ENCODE measurements at regions not wholly inside any gene's neighbourhood (a gene's known extent, or its start where the extent isn't known, plus 50 kb on each side); places are given as distances from the start of the nearest gene placed in this dataset.

DNA sequence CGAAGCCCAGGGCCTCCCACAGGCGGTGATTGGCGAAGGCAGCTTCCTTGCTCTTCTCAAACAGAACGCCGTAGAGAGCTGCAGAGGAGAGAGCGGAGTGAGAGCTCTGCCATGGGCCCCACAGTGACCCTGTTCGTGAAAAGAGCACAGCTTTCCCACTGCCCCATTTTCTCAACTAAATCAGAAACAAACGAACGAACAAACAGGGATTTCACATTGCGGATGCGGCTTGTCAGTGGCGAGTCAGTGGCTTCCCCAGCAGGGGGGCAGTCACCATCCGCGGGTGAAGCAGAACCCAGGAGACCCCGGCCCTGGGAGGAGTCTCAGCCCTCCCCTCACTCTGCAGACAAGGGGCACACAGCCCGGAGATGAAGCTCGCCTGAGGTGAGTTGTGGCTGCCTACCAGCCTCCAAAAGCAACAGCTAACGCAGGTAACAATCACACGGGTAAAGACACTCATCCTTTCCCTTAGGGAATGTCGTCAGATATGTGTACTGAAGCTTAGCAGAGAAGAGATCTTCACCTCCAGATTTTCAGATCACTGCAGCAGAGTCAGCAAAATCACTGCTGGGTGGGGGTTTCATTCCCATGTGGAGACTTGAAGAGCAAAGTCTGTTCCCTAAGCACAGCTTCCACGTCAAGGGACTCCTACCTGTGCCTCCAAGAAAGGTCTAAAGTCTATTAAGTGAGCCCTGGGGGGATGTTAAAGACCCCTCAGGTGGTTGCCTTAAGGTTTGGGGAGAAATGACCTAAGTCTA is 51.2 kb upstream of the GPR31 start:
- Histone ChIP-seq H3K4me1 (no peaks in the 10 kb centered on the region), H3K9me3 (no peaks in the 10 kb centered on the region), H3K4me3 (no peak overlapping the region), H3K36me3 (no peaks in the 10 kb centered on the region), H3K27ac (no peak overlapping the region), H3K27me3 (no peaks in the 10 kb centered on the region)
- TF ChIP-seq POLR2AphosphoS5 (IDR thresholded peaks at IDR 0.05) (no peak), EP300 (IDR thresholded peaks at IDR 0.05; ENCODE audit: low read depth) (no peak), POLR2A (IDR thresholded peaks at IDR 0.05) (no peak)
- TF ChIP-seq, protein P1, sequence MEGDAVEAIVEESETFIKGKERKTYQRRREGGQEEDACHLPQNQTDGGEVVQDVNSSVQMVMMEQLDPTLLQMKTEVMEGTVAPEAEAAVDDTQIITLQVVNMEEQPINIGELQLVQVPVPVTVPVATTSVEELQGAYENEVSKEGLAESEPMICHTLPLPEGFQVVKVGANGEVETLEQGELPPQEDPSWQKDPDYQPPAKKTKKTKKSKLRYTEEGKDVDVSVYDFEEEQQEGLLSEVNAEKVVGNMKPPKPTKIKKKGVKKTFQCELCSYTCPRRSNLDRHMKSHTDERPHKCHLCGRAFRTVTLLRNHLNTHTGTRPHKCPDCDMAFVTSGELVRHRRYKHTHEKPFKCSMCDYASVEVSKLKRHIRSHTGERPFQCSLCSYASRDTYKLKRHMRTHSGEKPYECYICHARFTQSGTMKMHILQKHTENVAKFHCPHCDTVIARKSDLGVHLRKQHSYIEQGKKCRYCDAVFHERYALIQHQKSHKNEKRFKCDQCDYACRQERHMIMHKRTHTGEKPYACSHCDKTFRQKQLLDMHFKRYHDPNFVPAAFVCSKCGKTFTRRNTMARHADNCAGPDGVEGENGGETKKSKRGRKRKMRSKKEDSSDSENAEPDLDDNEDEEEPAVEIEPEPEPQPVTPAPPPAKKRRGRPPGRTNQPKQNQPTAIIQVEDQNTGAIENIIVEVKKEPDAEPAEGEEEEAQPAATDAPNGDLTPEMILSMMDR (IDR thresholded peaks at IDR 0.05): no peak
- no peak for DNase-seq
- 83 to 100% methylated on average over 3 to 21 of the region's 21 CpGs for WGBS, 2 donors (ENCODE audit: low coverage in 1 of 2)
- intact Hi-C loops (cut with DNase I; ENCODE audit: low total_unique reads): no loop called here
- in situ Hi-C loops (cut with MboI; ENCODE audit: low pct_ligation_motif_present in 1 of 4, low pct_unique_long_range_greater_than_20kb in 1 of 4, low sequenced_read_pairs in 3 of 4): loop anchor here in 2 of 4 donors (25.0 kb wide), 1 partner anchor 153 kb away; no protein-coding TSS in a partner anchor

GRCh38 chr6:167209577-167209975 is 51.8 kb upstream of the GPR31 start:
- H3K9me3 ChIP-seq: no peaks in the 10 kb centered on the region
- no peak for DNase-seq
- 77% methylated on average over 9 of the region's 9 CpGs; no CpG with 5 or more reads in 1 of the 2 donors for WGBS, 2 donors (ENCODE audit: low coverage in 1 of 2)
- no peak overlapping the region for H3K4me3 ChIP-seq
- no peak overlapping the region for H3K27ac ChIP-seq
- H3K27me3 ChIP-seq: no peaks in the 10 kb centered on the region
- in situ Hi-C loops (cut with MboI; ENCODE audit: low pct_ligation_motif_present in 1 of 4, low pct_unique_long_range_greater_than_20kb in 1 of 4, low sequenced_read_pairs in 3 of 4) (loop anchor here in 2 of 4 donors (25.0 kb wide), 1 partner anchor 153 kb away; no protein-coding TSS in a partner anchor), intact Hi-C loops (cut with DNase I; ENCODE audit: low total_unique reads) (no loop called here)
- H3K4me1 ChIP-seq: no peaks in the 10 kb centered on the region
- no peak for TF ChIP-seq EP300 (IDR thresholded peaks at IDR 0.05; ENCODE audit: low read depth)
- TF ChIP-seq, protein P1 (IDR thresholded peaks at IDR 0.05): no peak
- no peak for TF ChIP-seq POLR2A (IDR thresholded peaks at IDR 0.05)
- no peak for TF ChIP-seq POLR2AphosphoS5 (IDR thresholded peaks at IDR 0.05)
- no peaks in the 10 kb centered on the region for H3K36me3 ChIP-seq

DNA sequence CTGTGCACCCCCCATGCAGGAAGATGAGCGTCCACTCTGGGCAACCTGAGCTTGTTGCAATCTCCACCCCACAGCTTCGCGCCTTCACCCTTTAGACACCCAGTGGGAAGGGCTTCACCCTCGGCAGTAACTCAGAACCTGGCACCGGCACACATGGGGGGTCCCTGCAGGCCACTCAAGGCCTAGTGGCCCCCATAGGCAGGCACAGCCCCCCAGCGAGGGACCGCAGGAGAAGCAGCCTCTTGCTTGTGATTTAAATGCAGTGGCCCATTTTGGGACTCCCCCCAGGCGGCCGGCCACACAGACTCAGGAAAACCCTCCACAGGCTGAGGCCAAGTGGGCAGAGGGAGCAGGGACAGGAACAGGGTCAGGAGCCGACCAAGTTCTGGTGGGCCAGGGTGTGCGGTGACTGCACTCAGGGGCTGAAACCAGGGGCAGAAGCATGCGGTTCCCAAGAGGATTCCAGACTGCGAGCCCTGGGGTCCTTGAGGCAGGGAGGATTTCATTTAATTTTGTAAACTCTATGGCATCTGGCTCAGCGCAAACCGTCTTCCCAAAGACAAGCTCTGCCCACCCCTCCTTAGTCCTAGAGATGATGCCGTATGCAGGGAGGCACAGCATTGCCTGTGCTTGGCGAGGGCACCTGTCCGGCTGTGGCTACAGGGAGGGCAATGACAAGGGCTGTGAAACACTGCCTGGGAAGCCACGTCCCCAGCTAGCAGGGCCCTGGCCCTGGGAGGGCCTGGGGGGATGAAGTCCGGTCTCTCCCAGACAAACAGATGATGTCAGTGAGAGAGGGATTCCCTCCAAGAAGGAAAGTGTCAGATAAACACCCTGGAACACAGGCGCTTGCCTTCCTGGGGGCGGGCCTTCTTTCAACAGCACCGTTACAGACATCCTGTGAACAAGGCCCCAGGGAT is 52.9 kb upstream of the GPR31 start:
- H3K4me3 ChIP-seq: no peak overlapping the region
- intact Hi-C loops (cut with DNase I; ENCODE audit: low total_unique reads): no loop called here
- no peak for DNase-seq
- TF ChIP-seq POLR2A (IDR thresholded peaks at IDR 0.05) (no peak), EP300 (IDR thresholded peaks at IDR 0.05; ENCODE audit: low read depth) (no peak), POLR2AphosphoS5 (IDR thresholded peaks at IDR 0.05) (no peak)
- TF ChIP-seq, protein P1 (IDR thresholded peaks at IDR 0.05): no peak
- H3K4me1 ChIP-seq: peaks cover 0 to 2% (median 0%) of the 10 kb centered on the region in 4 donors
- H3K27ac ChIP-seq: peak overlapping the region in 1 of 4 donors; percentile 34
- no peaks in the 10 kb centered on the region for H3K9me3 ChIP-seq
- in situ Hi-C loops (cut with MboI; ENCODE audit: low pct_ligation_motif_present in 1 of 4, low pct_unique_long_range_greater_than_20kb in 1 of 4, low sequenced_read_pairs in 3 of 4): loop anchor here in 2 of 4 donors (25.0 kb wide), 1 partner anchor 152 kb away; no protein-coding TSS in a partner anchor
- no peaks in the 10 kb centered on the region for H3K27me3 ChIP-seq
- no peaks in the 10 kb centered on the region for H3K36me3 ChIP-seq
- WGBS, 2 donors (ENCODE audit: low coverage in 1 of 2): 72 to 94% methylated on average over 2 to 23 of the region's 23 CpGs

DNA sequence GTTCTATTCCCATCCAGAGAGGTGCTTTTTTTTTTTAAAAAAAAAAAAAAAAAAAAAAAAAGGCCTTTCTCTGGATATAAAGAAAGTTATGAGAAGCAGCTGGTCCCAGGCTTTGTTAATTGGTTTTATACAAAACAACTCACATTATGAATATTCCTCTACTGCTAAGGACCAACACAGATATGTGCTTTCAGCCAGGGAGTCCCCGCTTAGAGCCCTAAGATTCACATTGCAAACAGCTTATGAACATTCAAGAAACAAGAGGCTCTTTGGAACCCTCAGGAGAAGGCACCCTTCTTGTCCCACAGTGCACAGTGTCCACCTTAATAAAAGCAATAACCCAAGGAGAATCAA is 53.5 kb upstream of the GPR31 start:
- H3K4me3 ChIP-seq: no peak overlapping the region
- intact Hi-C loops (cut with DNase I; ENCODE audit: low total_unique reads) (no loop called here), in situ Hi-C loops (cut with MboI; ENCODE audit: low pct_ligation_motif_present in 1 of 4, low pct_unique_long_range_greater_than_20kb in 1 of 4, low sequenced_read_pairs in 3 of 4) (loop anchor here in 2 of 4 donors (25.0 kb wide), 1 partner anchor 151 kb away; no protein-coding TSS in a partner anchor)
- 90 to 97% methylated on average over 1 of the region's 1 CpG for WGBS, 2 donors (ENCODE audit: low coverage in 1 of 2)
- DNase-seq: no peak
- H3K9me3 ChIP-seq: no peaks in the 10 kb centered on the region
- H3K27me3 ChIP-seq: no peaks in the 10 kb centered on the region
- peaks cover 0 to 3% (median 0%) of the 10 kb centered on the region in 4 donors for H3K4me1 ChIP-seq
- H3K36me3 ChIP-seq: no peaks in the 10 kb centered on the region
- no peak for TF ChIP-seq POLR2AphosphoS5 (IDR thresholded peaks at IDR 0.05)
- H3K27ac ChIP-seq: peak overlapping the region in 1 of 4 donors; percentile 34

All from transverse colon (tissue), 4 donors.